ENCODE measurements at regions not wholly inside any gene's neighbourhood (a gene's known extent, or its start where the extent isn't known, plus 50 kb on each side); places are given as distances from the start of the nearest gene placed in this dataset.

DNA sequence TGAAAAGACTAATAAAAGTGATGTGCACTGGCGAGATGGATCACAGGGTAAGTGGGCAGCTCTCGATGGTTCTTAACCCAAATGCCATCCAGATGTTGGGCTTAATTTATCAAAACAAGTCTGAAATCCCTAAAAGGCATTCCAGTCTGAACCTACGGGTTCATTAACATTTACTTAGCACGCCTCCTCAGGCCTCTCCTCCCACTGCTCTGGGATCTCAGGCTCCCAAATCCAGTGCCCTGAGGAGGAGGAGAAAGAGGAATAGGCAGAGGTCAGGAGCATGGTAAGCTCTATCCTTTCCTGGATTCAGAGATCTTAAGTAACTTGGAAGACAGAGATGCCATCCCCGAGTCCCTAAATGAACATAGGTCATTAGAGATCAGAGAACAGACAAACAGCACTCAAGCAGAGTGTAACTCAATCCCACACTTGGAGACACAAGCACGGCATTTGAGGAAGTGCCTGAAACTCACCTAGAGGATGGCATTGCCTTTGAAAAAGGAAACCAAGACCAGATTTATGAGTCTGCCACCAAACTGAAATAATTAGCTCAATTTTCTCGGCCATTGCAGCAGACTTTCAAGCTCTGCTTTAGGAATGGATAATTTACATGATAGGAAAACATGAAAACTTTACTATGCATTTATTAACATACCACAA is 140.9 kb downstream of the CXCL12 start:
- WGBS, 2 donors (ENCODE audit: low coverage in 1 of 2): 71 to 74% methylated on average over 7 of the region's 7 CpGs
- Histone ChIP-seq H3K36me3 (no peaks in the 10 kb centered on the region), H3K4me3 (no peak overlapping the region), H3K27ac (no peak overlapping the region), H3K4me1 (no peaks in the 10 kb centered on the region), H3K27me3 (no peaks in the 10 kb centered on the region), H3K9me3 (no peaks in the 10 kb centered on the region)
- intact Hi-C loops (cut with DNase I; ENCODE audit: low total_unique reads) (no loop called here), in situ Hi-C loops (cut with MboI; ENCODE audit: low pct_ligation_motif_present in 1 of 4, low pct_unique_long_range_greater_than_20kb in 1 of 4, low sequenced_read_pairs in 3 of 4) (no loop called here)
- TF ChIP-seq POLR2A (IDR thresholded peaks at IDR 0.05): no peak
- TF ChIP-seq, protein P1, sequence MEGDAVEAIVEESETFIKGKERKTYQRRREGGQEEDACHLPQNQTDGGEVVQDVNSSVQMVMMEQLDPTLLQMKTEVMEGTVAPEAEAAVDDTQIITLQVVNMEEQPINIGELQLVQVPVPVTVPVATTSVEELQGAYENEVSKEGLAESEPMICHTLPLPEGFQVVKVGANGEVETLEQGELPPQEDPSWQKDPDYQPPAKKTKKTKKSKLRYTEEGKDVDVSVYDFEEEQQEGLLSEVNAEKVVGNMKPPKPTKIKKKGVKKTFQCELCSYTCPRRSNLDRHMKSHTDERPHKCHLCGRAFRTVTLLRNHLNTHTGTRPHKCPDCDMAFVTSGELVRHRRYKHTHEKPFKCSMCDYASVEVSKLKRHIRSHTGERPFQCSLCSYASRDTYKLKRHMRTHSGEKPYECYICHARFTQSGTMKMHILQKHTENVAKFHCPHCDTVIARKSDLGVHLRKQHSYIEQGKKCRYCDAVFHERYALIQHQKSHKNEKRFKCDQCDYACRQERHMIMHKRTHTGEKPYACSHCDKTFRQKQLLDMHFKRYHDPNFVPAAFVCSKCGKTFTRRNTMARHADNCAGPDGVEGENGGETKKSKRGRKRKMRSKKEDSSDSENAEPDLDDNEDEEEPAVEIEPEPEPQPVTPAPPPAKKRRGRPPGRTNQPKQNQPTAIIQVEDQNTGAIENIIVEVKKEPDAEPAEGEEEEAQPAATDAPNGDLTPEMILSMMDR (IDR thresholded peaks at IDR 0.05): no peak
- DNase-seq: no peak

DNA sequence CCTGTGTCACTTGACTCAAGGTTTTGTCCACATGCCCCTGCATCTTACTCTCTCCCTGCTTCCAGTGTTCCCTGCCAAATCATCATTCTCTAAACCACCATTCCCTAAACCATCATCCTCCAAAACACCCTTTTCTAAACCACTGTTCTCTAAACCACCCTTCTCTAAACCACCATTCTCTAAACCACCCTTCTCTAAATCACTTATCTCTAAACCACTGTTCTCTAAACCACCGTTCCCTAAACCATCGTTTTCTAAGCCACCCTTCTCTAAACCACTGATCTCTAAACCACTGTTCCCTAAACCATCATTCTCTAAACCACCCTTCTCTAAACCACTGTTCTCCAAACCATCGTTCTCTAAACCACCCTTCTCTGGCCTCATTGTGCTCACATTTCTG is 142.1 kb downstream of the CXCL12 start:
- TF ChIP-seq, protein P1 (IDR thresholded peaks at IDR 0.05): no peak
- TF ChIP-seq POLR2AphosphoS5 (IDR thresholded peaks at IDR 0.05): no peak
- TF ChIP-seq EP300 (IDR thresholded peaks at IDR 0.05; ENCODE audit: low read depth): no peak
- no peak for TF ChIP-seq POLR2A (IDR thresholded peaks at IDR 0.05)
- H3K4me3 ChIP-seq: no peak overlapping the region
- H3K36me3 ChIP-seq: no peaks in the 10 kb centered on the region
- no peak overlapping the region for H3K27ac ChIP-seq
- no peaks in the 10 kb centered on the region for H3K9me3 ChIP-seq
- in situ Hi-C loops (cut with MboI; ENCODE audit: low pct_ligation_motif_present in 1 of 4, low pct_unique_long_range_greater_than_20kb in 1 of 4, low sequenced_read_pairs in 3 of 4) (no loop called here), intact Hi-C loops (cut with DNase I; ENCODE audit: low total_unique reads) (no loop called here)
- H3K27me3 ChIP-seq: no peaks in the 10 kb centered on the region
- H3K4me1 ChIP-seq: no peaks in the 10 kb centered on the region
- WGBS, 2 donors (ENCODE audit: low coverage in 1 of 2): 51 to 63% methylated on average over 3 of the region's 3 CpGs
- DNase-seq: no peak

DNA sequence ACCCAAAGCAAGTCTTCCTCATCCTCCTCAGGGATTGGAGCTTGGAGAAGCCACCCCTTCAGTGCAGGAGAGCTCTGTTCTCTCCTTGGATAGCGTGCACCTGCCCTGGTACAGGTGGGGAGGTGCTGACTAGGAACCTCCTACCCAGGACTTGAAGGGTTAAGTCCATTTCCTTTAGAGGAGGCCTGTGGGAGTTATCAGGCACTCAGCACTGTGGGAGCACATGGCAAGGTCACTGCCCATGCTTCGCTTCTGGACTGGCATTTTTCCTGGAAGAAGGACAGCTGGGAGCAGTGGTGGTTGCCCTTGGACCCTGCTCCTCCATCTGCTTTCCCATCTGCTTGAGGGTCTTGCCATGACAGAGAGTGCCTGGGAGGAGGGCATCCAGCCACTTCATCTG is 142.8 kb downstream of the CXCL12 start:
- Histone ChIP-seq H3K4me3 (no peak overlapping the region), H3K4me1 (no peaks in the 10 kb centered on the region), H3K36me3 (no peaks in the 10 kb centered on the region), H3K9me3 (no peaks in the 10 kb centered on the region), H3K27ac (no peak overlapping the region), H3K27me3 (no peaks in the 10 kb centered on the region)
- in situ Hi-C loops (cut with MboI; ENCODE audit: low pct_ligation_motif_present in 1 of 4, low pct_unique_long_range_greater_than_20kb in 1 of 4, low sequenced_read_pairs in 3 of 4): no loop called here
- TF ChIP-seq, protein P1 (IDR thresholded peaks at IDR 0.05): no peak
- TF ChIP-seq POLR2AphosphoS5 (IDR thresholded peaks at IDR 0.05) (no peak), EP300 (IDR thresholded peaks at IDR 0.05; ENCODE audit: low read depth) (no peak), POLR2A (IDR thresholded peaks at IDR 0.05) (no peak)
- DNase-seq: no peak
- intact Hi-C loops (cut with DNase I; ENCODE audit: low total_unique reads): no loop called here
- WGBS, 2 donors (ENCODE audit: low coverage in 1 of 2): 85% methylated on average over 2 of the region's 2 CpGs; no CpG with 5 or more reads in 1 of the 2 donors

DNA sequence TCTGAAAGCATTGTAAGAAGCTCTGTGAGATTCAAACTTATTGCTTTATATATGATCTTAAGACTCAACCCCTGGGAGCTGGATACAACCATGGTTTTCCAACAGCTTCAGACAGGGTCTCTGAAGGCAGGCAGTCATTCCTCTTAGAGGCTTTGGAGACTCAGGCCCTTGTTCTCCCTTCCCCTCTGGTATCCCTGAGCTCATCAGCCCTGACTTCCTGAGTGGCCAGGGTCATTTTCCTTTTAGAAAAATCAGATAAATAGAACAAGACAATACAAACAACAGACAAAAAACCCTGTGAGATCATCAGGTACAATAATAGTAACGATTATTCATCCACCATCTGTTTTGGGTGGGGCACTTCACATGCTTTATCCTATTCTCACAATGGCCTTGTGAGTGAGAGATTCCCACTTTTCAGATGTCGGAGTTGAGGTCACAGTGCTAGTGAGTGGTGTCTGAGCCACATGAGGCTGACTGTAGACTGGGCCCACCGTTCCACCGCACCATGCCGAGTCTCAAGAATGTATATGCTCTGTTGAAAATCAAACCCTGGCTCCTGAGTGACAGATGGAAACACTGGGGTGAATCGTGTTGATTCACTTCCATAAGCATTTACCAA is 144.2 kb downstream of the CXCL12 start:
- no peak for DNase-seq
- in situ Hi-C loops (cut with MboI; ENCODE audit: low pct_ligation_motif_present in 1 of 4, low pct_unique_long_range_greater_than_20kb in 1 of 4, low sequenced_read_pairs in 3 of 4): no loop called here

More for the DNA sequence above, 144.2 kb downstream of the CXCL12 start:
- 66% methylated on average over 6 of the region's 6 CpGs; no CpG with 5 or more reads in 1 of the 2 donors for whole genome bisulfite sequencing, 2 donors (ENCODE audit: low coverage in 1 of 2)
- TF ChIP-seq POLR2A (IDR thresholded peaks at IDR 0.05) (no peak), POLR2AphosphoS5 (IDR thresholded peaks at IDR 0.05) (no peak), EP300 (IDR thresholded peaks at IDR 0.05; ENCODE audit: low read depth) (no peak)
- TF ChIP-seq, protein P1 (IDR thresholded peaks at IDR 0.05): no peak
- Histone ChIP-seq H3K36me3 (no peaks in the 10 kb centered on the region), H3K27me3 (no peaks in the 10 kb centered on the region), H3K9me3 (no peaks in the 10 kb centered on the region), H3K4me1 (no peaks in the 10 kb centered on the region), H3K27ac (no peak overlapping the region), H3K4me3 (no peak overlapping the region)
- intact Hi-C loops (cut with DNase I; ENCODE audit: low total_unique reads): no loop called here

All from transverse colon (tissue), 4 donors.